Thyroid gland (tissue), 4 donors: ENCODE measurements at regions not wholly inside any gene's neighbourhood (a gene's known extent, or its start where the extent isn't known, plus 50 kb on each side); places are given as distances from the start of the nearest gene placed in this dataset.

Experiments used
- POLR2A ChIP-seq, 2 donors: fragments of 450-650 bp; IDR thresholded peaks; one replicate each; pipeline ENCODE4 v1.6.1; 2017; ENCODE audit warnings: antibody characterized with exemption in 2 of 2, mild to moderate bottlenecking in 2 of 2, moderate library complexity in 1 of 2
- TF ChIP-seq, protein P1 (sequence below), 6 experiments: fragments of 200-600 bp in 3 of 6; fragments of 450-650 bp in 3 of 6; sonication (generic) in 3 of 6; IDR thresholded peaks; one replicate each; pipeline ENCODE4 v1.5.1; 2016 to 2019; ENCODE audit warnings: antibody characterized with exemption in 6 of 6, mild to moderate bottlenecking in 2 of 6, inconsistent platforms in 1 of 6, moderate library complexity in 1 of 6

DNA sequence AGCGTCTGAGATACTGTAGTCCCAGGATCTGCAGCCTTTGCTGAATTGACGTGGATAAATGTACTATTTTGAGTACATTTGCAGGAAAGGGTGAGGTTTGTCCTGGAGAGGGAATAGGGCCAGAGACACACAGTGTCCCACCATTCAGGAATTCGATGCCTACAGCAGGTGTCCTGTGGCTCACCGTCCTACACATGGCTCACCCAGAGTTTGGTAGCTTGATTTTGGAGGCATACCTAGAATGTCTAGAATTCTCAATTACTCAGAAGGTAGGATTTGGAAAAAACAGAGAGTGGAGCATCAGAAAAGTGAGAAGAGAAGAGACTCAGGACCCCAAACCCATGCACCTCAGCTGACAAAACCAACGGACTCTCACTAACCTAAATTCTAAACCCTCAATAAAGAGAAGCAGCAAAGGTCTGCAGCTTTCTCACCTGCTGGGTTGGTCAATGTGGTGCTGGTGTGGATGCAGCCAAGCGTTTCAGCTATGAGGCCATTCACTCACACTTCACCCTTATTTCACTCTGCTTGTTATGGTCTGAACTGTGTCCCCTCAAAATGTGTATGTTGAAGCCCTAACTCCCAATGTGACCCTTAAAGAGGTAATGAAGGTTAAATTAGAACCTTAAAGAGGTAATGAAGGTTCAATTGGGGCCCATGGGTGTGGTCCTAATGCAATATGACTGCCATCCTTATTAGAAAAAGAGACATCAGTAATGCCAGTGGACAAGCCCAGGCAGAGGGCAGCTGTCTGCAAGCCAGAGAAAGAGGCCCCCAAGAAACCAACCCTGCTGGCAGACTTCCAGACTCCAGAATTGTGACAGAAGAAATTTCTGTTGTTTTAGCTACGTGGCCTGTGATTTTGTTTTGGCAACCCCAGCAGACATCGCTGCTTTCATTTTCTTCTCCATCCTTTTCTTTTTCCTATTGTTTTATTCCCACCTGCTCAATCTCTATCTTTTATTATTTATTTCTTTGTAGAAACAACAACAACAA, 187.8 kb downstream of the SNX19 start:
- TF ChIP-seq, protein P1, sequence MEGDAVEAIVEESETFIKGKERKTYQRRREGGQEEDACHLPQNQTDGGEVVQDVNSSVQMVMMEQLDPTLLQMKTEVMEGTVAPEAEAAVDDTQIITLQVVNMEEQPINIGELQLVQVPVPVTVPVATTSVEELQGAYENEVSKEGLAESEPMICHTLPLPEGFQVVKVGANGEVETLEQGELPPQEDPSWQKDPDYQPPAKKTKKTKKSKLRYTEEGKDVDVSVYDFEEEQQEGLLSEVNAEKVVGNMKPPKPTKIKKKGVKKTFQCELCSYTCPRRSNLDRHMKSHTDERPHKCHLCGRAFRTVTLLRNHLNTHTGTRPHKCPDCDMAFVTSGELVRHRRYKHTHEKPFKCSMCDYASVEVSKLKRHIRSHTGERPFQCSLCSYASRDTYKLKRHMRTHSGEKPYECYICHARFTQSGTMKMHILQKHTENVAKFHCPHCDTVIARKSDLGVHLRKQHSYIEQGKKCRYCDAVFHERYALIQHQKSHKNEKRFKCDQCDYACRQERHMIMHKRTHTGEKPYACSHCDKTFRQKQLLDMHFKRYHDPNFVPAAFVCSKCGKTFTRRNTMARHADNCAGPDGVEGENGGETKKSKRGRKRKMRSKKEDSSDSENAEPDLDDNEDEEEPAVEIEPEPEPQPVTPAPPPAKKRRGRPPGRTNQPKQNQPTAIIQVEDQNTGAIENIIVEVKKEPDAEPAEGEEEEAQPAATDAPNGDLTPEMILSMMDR (IDR thresholded peaks at IDR 0.05): no peak
- no peak for TF ChIP-seq POLR2A (IDR thresholded peaks at IDR 0.05)
